GM06990 (cell line): ENCODE measurements at regions not wholly inside any gene's neighbourhood (a gene's known extent, or its start where the extent isn't known, plus 50 kb on each side); places are given as distances from the start of the nearest gene placed in this dataset.

ENCODE experiments used
- DNase-seq: peaks from one replicate; pipeline ENCODE4 v3.0.0-alpha.2; 2011; ENCODE audit not compliant: insufficient read length; ENCODE audit errors: extremely low read depth
- H3K27me3 ChIP-seq: replicated peaks from 2 replicates; pipeline ENCODE4 v1.6.0; 2011; ENCODE audit warnings: low read length; ENCODE audit not compliant: control insufficient read depth, insufficient read depth
- H3K36me3 ChIP-seq: 2 replicates; pipeline ENCODE4 v1.5.1; 2011; ENCODE audit warnings: low read length; ENCODE audit not compliant: control insufficient read depth, insufficient read depth
- H3K4me3 ChIP-seq: replicated peaks from 2 replicates; pipeline ENCODE4 v1.5.1; 2011; ENCODE audit warnings: low read depth, mild to moderate bottlenecking, control low read depth, low read length
- TF ChIP-seq, protein P1 (sequence below): IDR thresholded peaks from 2 replicates; pipeline ENCODE4 v1.5.1; 2011; ENCODE audit warnings: low read length, control low read depth, mild to moderate bottlenecking, inconsistent platforms; ENCODE audit not compliant: insufficient read depth, poor library complexity, severe bottlenecking

DNA sequence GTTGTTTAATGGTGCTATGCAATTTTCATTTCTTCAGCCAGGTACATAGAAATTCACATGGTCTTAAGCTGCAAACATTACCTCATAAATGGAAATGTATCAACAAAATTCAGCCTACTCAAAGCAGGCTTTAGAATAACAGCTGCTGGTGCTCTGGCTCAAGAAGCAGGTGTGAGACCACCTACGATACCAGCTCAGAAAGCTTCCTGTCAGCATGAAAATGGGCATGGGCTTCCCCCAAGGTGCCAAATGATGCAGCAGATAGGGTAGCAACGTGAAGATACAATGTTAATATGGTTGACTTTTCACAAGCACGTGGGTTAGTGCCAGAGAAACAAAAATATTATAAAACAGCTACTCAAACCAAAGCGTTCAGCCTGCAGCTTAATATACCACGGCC is 343.4 kb upstream of the PRICKLE1 start:
- Histone ChIP-seq H3K36me3 (no peaks in the 10 kb centered on the region), H3K27me3 (no peaks in the 10 kb centered on the region), H3K4me3 (no peak overlapping the region)
- TF ChIP-seq, protein P1, sequence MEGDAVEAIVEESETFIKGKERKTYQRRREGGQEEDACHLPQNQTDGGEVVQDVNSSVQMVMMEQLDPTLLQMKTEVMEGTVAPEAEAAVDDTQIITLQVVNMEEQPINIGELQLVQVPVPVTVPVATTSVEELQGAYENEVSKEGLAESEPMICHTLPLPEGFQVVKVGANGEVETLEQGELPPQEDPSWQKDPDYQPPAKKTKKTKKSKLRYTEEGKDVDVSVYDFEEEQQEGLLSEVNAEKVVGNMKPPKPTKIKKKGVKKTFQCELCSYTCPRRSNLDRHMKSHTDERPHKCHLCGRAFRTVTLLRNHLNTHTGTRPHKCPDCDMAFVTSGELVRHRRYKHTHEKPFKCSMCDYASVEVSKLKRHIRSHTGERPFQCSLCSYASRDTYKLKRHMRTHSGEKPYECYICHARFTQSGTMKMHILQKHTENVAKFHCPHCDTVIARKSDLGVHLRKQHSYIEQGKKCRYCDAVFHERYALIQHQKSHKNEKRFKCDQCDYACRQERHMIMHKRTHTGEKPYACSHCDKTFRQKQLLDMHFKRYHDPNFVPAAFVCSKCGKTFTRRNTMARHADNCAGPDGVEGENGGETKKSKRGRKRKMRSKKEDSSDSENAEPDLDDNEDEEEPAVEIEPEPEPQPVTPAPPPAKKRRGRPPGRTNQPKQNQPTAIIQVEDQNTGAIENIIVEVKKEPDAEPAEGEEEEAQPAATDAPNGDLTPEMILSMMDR: no peak
- no peak for DNase-seq

DNA sequence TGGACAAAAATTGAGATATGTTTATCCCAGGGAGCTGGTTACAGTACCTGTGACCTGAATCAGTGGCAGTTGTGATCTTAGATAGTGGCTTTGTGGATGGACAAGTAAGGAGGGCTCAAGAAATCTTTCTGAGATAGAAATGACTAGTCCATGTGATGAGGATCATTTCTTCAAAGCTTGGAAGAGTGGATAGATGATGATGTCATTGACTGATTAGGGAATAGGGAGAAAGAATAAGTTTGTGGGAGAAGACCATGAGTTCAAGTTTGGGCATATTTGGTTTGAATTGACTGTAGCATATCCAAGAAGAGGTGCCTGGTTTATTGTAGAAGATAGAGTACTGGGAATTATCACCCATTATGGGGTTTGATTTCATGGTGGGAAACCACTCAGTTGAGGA is 336.7 kb upstream of the PRICKLE1 start:
- Histone ChIP-seq H3K4me3 (no peak overlapping the region), H3K27me3 (no peaks in the 10 kb centered on the region), H3K36me3 (no peaks in the 10 kb centered on the region)
- TF ChIP-seq, protein P1: no peak
- no peak for DNase-seq

DNA sequence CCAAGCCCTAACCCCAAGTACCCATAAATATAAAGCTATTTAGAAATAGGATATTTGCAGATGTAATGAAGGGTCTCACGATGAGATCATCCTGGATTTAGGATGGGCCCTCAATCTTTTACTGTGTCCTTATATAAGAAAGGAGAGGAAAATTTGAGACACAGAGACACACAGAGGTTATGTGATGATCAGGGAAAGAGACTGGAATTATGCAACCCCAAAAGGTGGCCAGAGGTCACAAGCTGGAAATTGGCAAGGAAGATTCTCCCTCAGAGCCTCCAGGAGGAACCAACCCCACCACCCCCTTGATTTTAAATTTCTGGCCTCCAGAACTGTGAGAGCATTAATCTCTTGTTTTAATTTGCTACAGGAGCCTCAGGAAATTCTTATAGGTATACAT is 334.9 kb upstream of the PRICKLE1 start:
- Histone ChIP-seq H3K4me3 (no peak overlapping the region), H3K36me3 (no peaks in the 10 kb centered on the region), H3K27me3 (no peaks in the 10 kb centered on the region)
- TF ChIP-seq, protein P1: no peak
- DNase-seq: no peak

DNA sequence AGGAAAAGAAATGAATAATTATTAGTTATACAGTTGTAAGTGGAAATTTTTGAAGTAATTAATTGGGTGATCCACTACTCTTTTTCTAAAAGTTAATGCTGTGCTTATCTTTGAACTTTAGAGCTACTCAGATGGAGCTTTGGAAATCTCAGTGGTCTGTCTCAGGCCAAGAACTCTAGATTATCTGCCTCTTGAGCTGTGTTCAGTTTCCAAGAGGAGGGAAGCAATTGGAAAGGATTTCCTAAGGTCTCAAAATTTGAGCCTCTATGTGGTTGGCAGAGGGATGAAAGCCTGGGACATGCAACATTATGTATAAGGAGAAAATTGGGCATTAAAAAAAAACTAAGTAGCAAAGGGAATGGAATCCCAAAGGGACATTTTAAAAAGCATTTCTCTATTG is 334.0 kb upstream of the PRICKLE1 start:
- DNase-seq: no peak
- H3K36me3 ChIP-seq: no peaks in the 10 kb centered on the region
- TF ChIP-seq, protein P1: no peak
- H3K4me3 ChIP-seq: no peak overlapping the region
- no peaks in the 10 kb centered on the region for H3K27me3 ChIP-seq

DNA sequence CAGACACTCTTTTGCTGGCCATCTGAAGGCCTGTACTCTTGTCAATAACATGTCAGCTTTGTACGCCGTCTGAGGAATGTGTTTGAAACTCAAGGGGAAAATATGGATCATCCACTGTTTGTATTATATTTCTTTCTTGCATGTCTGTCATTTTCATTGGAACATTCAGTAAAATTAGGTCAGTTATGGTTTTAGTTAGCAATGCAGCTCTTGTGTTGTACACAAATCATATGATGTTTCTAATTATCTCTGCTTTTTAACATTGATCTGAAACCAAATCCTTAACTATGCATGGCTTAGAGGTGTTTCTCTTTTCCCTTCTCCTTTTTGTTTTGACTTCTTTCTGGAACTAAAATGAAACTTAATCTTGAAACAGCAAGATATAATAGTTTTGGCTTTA is 333.6 kb upstream of the PRICKLE1 start:
- DNase-seq: no peak
- Histone ChIP-seq H3K4me3 (no peak overlapping the region), H3K36me3 (no peaks in the 10 kb centered on the region), H3K27me3 (no peaks in the 10 kb centered on the region)
- TF ChIP-seq, protein P1: no peak

DNA sequence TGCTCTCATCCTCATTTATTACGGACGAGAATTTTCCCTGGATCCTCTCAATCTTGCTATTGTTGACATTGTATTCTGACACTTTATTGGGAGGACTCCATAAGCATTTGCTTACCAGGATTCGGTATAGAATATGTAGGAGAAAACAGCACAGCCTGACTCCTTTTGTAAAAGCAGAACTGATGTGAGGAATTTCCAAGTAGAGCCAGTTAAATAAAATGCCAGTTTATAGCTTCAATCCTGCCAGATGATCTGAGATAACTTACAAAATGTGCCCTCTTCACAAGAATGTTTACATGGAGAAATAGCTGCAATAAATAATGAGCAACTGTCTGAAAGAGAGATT is 332.9 kb upstream of the PRICKLE1 start:
- no peaks in the 10 kb centered on the region for H3K27me3 ChIP-seq
- no peak overlapping the region for H3K4me3 ChIP-seq
- H3K36me3 ChIP-seq: no peaks in the 10 kb centered on the region
- DNase-seq: no peak
- TF ChIP-seq, protein P1: no peak
